Endothelial cell of umbilical vein (primary cell): ENCODE measurements at regions not wholly inside any gene's neighbourhood (a gene's known extent, or its start where the extent isn't known, plus 50 kb on each side); places are given as distances from the start of the nearest gene placed in this dataset.

Source experiments
- BruUV-seq: library from RNA; stranded (reverse); fragments of 400-500 nt; replicated peaks from 2 replicates; lab custom pipeline; 2021; lab: Mats Ljungman, UMichigan
- CTCF ChIA-PET: fragments of 300-600, 350-600 bp; sonication (Branson Sonifier 250); formaldehyde crosslinking; loops from one replicate; lab custom pipeline; 2021; ENCODE audit warnings: antibody characterized with exemption, inconsistent platforms; lab: Charles Lee
- POLR2A ChIA-PET: fragments of 300-600, 350-600 bp; sonication (Branson Sonifier 250); formaldehyde crosslinking; loops from one replicate; lab custom pipeline; 2021; ENCODE audit warnings: antibody characterized with exemption, inconsistent platforms; lab: Charles Lee
- DNase-seq: peaks from one replicate; pipeline ENCODE4 v3.0.0-alpha.2; 2011; ENCODE audit warnings: low read depth, low spot score
- FAIRE-seq: peaks from 2 replicates; lab custom pipeline; 2011; peaks lifted over from hg19 to GRCh38; lab: Jason Lieb, UNC
- H2AFZ ChIP-seq: 2 replicates; pipeline ENCODE4 v1.6.0; 2012; ENCODE audit warnings: low read depth, low read length, control low read depth, inconsistent platforms
- H3K27ac ChIP-seq: 2 replicates; pipeline ENCODE4 v1.5.1; 2011; ENCODE audit warnings: low read depth, mild to moderate bottlenecking, control low read depth, low read length, moderate library complexity; ENCODE audit not compliant: insufficient read depth
- H3K27me3 ChIP-seq, 2 experiments: 2 replicates each; pipeline versions ENCODE4 v1.6.0 to v1.6.1; 2011; ENCODE audit warnings: low read length in 2 of 2, mixed read lengths in 1 of 2; ENCODE audit not compliant: control insufficient read depth in 2 of 2, insufficient read depth in 2 of 2
- H3K36me3 ChIP-seq, 2 experiments: 2 replicates in 1 of 2; 3 replicates in 1 of 2; pipeline ENCODE4 v1.5.1; 2011; ENCODE audit warnings: low read length in 2 of 2, mild to moderate bottlenecking in 1 of 2, moderate library complexity in 1 of 2; ENCODE audit not compliant: control insufficient read depth in 2 of 2, insufficient read depth in 2 of 2; ENCODE audit errors: extremely low read depth in 1 of 2
- H3K4me1 ChIP-seq: 3 replicates; pipeline ENCODE4 v1.5.1; 2011; ENCODE audit warnings: mild to moderate bottlenecking, low read length; ENCODE audit not compliant: control insufficient read depth, insufficient read depth; ENCODE audit errors: extremely low read depth
- H3K4me2 ChIP-seq: 2 replicates; pipeline ENCODE4 v1.6.1; 2011; ENCODE audit warnings: low read length, control low read depth, mixed read lengths; ENCODE audit not compliant: insufficient read depth
- H3K4me3 ChIP-seq, 3 experiments: fragments of 200-600 bp in 1 of 3; sonication (generic), shearing (Covaris generic) in 1 of 3; replicated peaks in 1 of 3; 2 replicates each; pipeline ENCODE4 v1.5.1; 2011 to 2016; ENCODE audit warnings: control low read depth in 3 of 3, low read length in 3 of 3, mild to moderate bottlenecking in 2 of 3, inconsistent platforms in 1 of 3, low read depth in 1 of 3, moderate library complexity in 1 of 3; ENCODE audit not compliant: insufficient read depth in 1 of 3
- H3K79me2 ChIP-seq: 2 replicates; pipeline ENCODE4 v1.6.0; 2012; ENCODE audit warnings: low read length, inconsistent platforms; ENCODE audit not compliant: control insufficient read depth, insufficient read depth
- H3K9ac ChIP-seq: replicated peaks from 2 replicates; pipeline ENCODE3; 2011; ENCODE audit warnings: low read length, control low read depth; ENCODE audit not compliant: insufficient read depth; ENCODE audit errors: extremely low read depth
- H3K9me1 ChIP-seq: replicated peaks from 3 replicates; pipeline ENCODE4 v1.6.0; 2011; ENCODE audit warnings: mild to moderate bottlenecking, low read length; ENCODE audit not compliant: control insufficient read depth, insufficient read depth; ENCODE audit errors: extremely low read depth
- H3K9me3 ChIP-seq: replicated peaks from 2 replicates; pipeline ENCODE4 v1.5.1; 2012; ENCODE audit warnings: low read length, inconsistent platforms; ENCODE audit not compliant: control insufficient read depth, insufficient read depth
- H4K20me1 ChIP-seq: replicated peaks from 2 replicates; pipeline ENCODE3; 2011; ENCODE audit warnings: mild to moderate bottlenecking, low read length; ENCODE audit not compliant: control insufficient read depth, insufficient read depth; ENCODE audit errors: extremely low read depth
- EZH2 ChIP-seq: IDR thresholded peaks from 2 replicates; pipeline ENCODE4 v1.6.1; 2012; ENCODE audit warnings: borderline replicate concordance, low read depth, mild to moderate bottlenecking, moderate library complexity, low read length, inconsistent platforms; ENCODE audit not compliant: severe bottlenecking
- FOS ChIP-seq: IDR thresholded peaks from 2 replicates; pipeline ENCODE4 v1.6.1; 2011; ENCODE audit warnings: mild to moderate bottlenecking, low read length, moderate library complexity, borderline replicate concordance; ENCODE audit not compliant: insufficient read depth
- GATA2 ChIP-seq: IDR thresholded peaks from 2 replicates; pipeline ENCODE4 v1.7.0; 2011; ENCODE audit warnings: low read depth, mild to moderate bottlenecking, moderate library complexity, mixed read lengths, low read length; ENCODE audit not compliant: insufficient read length, insufficient read depth
- JUN ChIP-seq: IDR thresholded peaks from 2 replicates; pipeline ENCODE4 v1.6.1; 2011; ENCODE audit warnings: borderline replicate concordance, low read depth; ENCODE audit not compliant: insufficient read length, insufficient read depth
- MYC ChIP-seq: IDR thresholded peaks from one replicate; pipeline ENCODE4 v1.6.1; 2011; ENCODE audit warnings: mild to moderate bottlenecking, low read depth, low read length
- POLR2A ChIP-seq: IDR thresholded peaks from 2 replicates; pipeline ENCODE4 v1.6.1; 2012; ENCODE audit warnings: low read depth, mild to moderate bottlenecking, control low read depth, low read length
- POLR2AphosphoS5 ChIP-seq: IDR thresholded peaks from 2 replicates; pipeline ENCODE4 v1.6.1; 2012; ENCODE audit warnings: low read depth, mild to moderate bottlenecking, control low read depth, low read length, moderate library complexity; ENCODE audit not compliant: insufficient read depth
- dilution Hi-C: fragments of 300-500 bp; cut with MboI; formaldehyde crosslinking; loops from one replicate; pipeline ENCODE4 v1.15.0; 2019; ENCODE audit warnings: low sequenced_read_pairs; ENCODE audit not compliant: extremely low pct_ligation_motif_present
- intact Hi-C: fragments of 100-400 bp; cut with micrococcal nuclease; formaldehyde crosslinking; loops from one replicate; pipeline ENCODE4 v1.10.0; 2022
- TF ChIP-seq, protein P1 (sequence below): IDR thresholded peaks from 2 replicates; pipeline ENCODE4 v1.6.1; 2011; ENCODE audit not compliant: insufficient read depth, insufficient read length
- TF ChIP-seq, protein P2 (sequence below), 2 donors: IDR thresholded peaks; 1 replicate in 1 of 2; 2 replicates in 1 of 2; pipeline ENCODE4 v1.5.1; 2011; ENCODE audit warnings: low read length in 2 of 2, mild to moderate bottlenecking in 2 of 2, moderate library complexity in 2 of 2, control low read depth in 1 of 2, inconsistent platforms in 1 of 2, low read depth in 1 of 2; ENCODE audit not compliant: insufficient read depth in 1 of 2; ENCODE audit errors: extremely low read depth in 1 of 2

DNA sequence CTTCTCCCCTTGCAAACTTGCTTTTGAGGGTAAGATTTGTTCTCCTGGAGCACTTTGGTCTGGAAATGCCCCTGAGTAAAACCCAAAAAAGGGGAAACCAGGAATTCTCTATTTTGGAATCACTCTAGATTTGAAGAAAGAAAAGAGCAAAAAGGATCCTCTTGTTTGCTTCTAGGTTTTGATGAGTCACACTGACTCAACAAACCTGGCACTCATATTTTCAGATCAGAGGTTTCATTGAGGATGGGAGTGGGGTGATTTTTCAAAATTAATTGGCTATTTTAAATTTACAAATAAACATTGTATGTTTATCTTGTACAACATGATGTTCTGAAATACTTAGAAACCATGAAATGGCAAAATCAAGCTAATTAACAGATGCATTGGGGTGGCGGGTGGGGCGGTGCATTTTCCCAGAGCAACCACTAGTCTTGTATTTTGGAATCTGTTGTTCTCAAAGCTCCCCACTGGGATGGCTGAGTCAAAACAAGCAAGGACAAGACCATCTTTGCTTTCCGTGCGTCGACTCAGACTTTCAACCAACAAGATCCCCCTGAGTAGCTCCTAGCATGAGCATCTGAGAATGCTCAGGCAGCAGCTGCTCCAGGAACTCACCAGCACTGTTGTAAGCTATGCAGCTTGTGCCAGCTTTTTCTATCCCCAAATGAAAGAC is 451.4 kb downstream of the WDR72 start:
- TF ChIP-seq FOS (no peak), GATA2 (no peak), MYC (no peak), EZH2 (no peak), POLR2AphosphoS5 (no peak), JUN (no peak), POLR2A (no peak)
- TF ChIP-seq, protein P1, sequence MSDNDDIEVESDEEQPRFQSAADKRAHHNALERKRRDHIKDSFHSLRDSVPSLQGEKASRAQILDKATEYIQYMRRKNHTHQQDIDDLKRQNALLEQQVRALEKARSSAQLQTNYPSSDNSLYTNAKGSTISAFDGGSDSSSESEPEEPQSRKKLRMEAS, result no peak
- TF ChIP-seq, protein P2, sequence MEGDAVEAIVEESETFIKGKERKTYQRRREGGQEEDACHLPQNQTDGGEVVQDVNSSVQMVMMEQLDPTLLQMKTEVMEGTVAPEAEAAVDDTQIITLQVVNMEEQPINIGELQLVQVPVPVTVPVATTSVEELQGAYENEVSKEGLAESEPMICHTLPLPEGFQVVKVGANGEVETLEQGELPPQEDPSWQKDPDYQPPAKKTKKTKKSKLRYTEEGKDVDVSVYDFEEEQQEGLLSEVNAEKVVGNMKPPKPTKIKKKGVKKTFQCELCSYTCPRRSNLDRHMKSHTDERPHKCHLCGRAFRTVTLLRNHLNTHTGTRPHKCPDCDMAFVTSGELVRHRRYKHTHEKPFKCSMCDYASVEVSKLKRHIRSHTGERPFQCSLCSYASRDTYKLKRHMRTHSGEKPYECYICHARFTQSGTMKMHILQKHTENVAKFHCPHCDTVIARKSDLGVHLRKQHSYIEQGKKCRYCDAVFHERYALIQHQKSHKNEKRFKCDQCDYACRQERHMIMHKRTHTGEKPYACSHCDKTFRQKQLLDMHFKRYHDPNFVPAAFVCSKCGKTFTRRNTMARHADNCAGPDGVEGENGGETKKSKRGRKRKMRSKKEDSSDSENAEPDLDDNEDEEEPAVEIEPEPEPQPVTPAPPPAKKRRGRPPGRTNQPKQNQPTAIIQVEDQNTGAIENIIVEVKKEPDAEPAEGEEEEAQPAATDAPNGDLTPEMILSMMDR (IDR thresholded peaks at IDR 0.05; ENCODE audit: extremely low read depth in 1 of 2, insufficient read depth in 1 of 2, low read depth in 1 of 2, low read length in 2 of 2), result no peak
- Histone ChIP-seq H3K4me3 (no peak overlapping the region), H3K9me3 (peaks cover 6% of the 10 kb centered on the region), H3K9me1 (no peaks in the 10 kb centered on the region), H3K27me3 (no peaks in the 10 kb centered on the region), H3K4me2 (no peak overlapping the region), H3K36me3 (no peaks in the 10 kb centered on the region), H4K20me1 (no peaks in the 10 kb centered on the region), H3K9ac (no peak overlapping the region), H3K4me1 (no peaks in the 10 kb centered on the region), H3K79me2 (no peaks in the 10 kb centered on the region), H2AFZ (no peak overlapping the region), H3K27ac (no peak overlapping the region)
- BruUV-seq, result no TSS peak
- dilution Hi-C loops (no loop called here), intact Hi-C loops (no loop called here)
- FAIRE-seq (no peak), DNase-seq (no peak)
- CTCF ChIA-PET, result no interaction called here
- POLR2A ChIA-PET, result no interaction called here
